Smooth muscle cell (in vitro differentiated cells): ENCODE measurements at regions not wholly inside any gene's neighbourhood (a gene's known extent, or its start where the extent isn't known, plus 50 kb on each side); places are given as distances from the start of the nearest gene placed in this dataset.
A peak's percentile ranks its signal among the peaks of the same experiment; 100 is the strongest.
"Not testable (repeated sequence)": the region's sequence is repeated elsewhere in the genome, so short reads cannot be mapped to it uniquely, and the experiment has no call there.

Source experiments
- DNase-seq: peaks from one replicate; lab custom pipeline; 2025; ENCODE audit not compliant: unreplicated experiment; lab: John Stamatoyannopoulos, UW
- H2AFZ ChIP-seq: fragments of 200-600 bp; sonication (generic); 2 replicates; pipeline ENCODE4 v1.6.0; 2016; ENCODE audit warnings: antibody characterized with exemption, low read depth, mild to moderate bottlenecking
- H3F3A ChIP-seq: fragments of 200-600 bp; sonication (generic); 2 replicates; pipeline ENCODE4 v1.6.0; 2017; ENCODE audit warnings: antibody characterized with exemption, low read depth
- H3K27ac ChIP-seq: fragments of 200-600 bp; sonication (generic); 2 replicates; pipeline ENCODE4 v1.5.1; 2016; ENCODE audit warnings: low read depth, mild to moderate bottlenecking
- H3K27me3 ChIP-seq: fragments of 200-600 bp; sonication (generic); 2 replicates; pipeline ENCODE4 v1.6.1; 2016; ENCODE audit warnings: low read depth, mild to moderate bottlenecking
- H3K36me3 ChIP-seq: fragments of 200-600 bp; sonication (generic); 2 replicates; pipeline ENCODE4 v1.5.1; 2016; ENCODE audit warnings: low read depth
- H3K4me1 ChIP-seq: fragments of 200-600 bp; sonication (generic); 2 replicates; pipeline ENCODE4 v1.5.1; 2016; ENCODE audit warnings: low read depth
- H3K4me2 ChIP-seq: fragments of 200-600 bp; sonication (generic); 2 replicates; pipeline ENCODE4 v1.6.0; 2016; ENCODE audit warnings: mild to moderate bottlenecking
- H3K4me3 ChIP-seq: fragments of 200-600 bp; sonication (generic); 2 replicates; pipeline ENCODE4 v1.5.1; 2016; ENCODE audit warnings: mild to moderate bottlenecking
- H3K79me2 ChIP-seq: fragments of 200-600 bp; sonication (generic); 2 replicates; pipeline ENCODE4 v1.6.0; 2016; ENCODE audit warnings: low read depth, mild to moderate bottlenecking
- H3K9ac ChIP-seq: fragments of 200-600 bp; sonication (generic); 2 replicates; pipeline ENCODE4 v1.6.0; 2016; ENCODE audit warnings: low read depth
- H3K9me3 ChIP-seq: fragments of 200-600 bp; sonication (generic); replicated peaks from 2 replicates; pipeline ENCODE4 v1.5.1; 2016; ENCODE audit warnings: low read depth
- H4K20me1 ChIP-seq: fragments of 200-600 bp; sonication (generic); 2 replicates; pipeline ENCODE4 v1.6.0; 2016; ENCODE audit warnings: low read depth
- CTCF ChIP-seq: fragments of 200-600 bp; sonication (generic); IDR thresholded peaks from 2 replicates; pipeline ENCODE4 v1.5.1; 2017; ENCODE audit warnings: borderline replicate concordance, mild to moderate bottlenecking, antibody characterized with exemption; ENCODE audit not compliant: insufficient read depth, poor library complexity, severe bottlenecking
- WGBS: methylation state at CpG from one replicate; pipeline ENCODE4 v1.1.7; 2016; ENCODE audit warnings: low lambda C conversion rate; 5-methylcytosine and 5-hydroxymethylcytosine counted together

- Histone ChIP-seq H3K9me3 (no peaks in the 10 kb centered on the region), H3F3A (no peaks in the 10 kb centered on the region), H3K27ac (no peak overlapping the region), H3K4me2 (peak overlapping the region; percentile 74), H3K9ac (no peak overlapping the region), H3K36me3 (no peaks in the 10 kb centered on the region), H4K20me1 (no peaks in the 10 kb centered on the region), H3K27me3 (no peaks in the 10 kb centered on the region), H3K4me3 (no peak overlapping the region), H3K79me2 (no peaks in the 10 kb centered on the region), H3K4me1 (no peaks in the 10 kb centered on the region), H2AFZ (peak overlapping the region; percentile 25)
- DNase-seq = no peak
- WGBS = 18% methylated on average over 4 of the region's 4 CpGs
- TF ChIP-seq CTCF = no peak
These were observed 431.2 kb upstream of the GRAMD2B start for GRCh38 chr5:125992050-125992449.

DNA sequence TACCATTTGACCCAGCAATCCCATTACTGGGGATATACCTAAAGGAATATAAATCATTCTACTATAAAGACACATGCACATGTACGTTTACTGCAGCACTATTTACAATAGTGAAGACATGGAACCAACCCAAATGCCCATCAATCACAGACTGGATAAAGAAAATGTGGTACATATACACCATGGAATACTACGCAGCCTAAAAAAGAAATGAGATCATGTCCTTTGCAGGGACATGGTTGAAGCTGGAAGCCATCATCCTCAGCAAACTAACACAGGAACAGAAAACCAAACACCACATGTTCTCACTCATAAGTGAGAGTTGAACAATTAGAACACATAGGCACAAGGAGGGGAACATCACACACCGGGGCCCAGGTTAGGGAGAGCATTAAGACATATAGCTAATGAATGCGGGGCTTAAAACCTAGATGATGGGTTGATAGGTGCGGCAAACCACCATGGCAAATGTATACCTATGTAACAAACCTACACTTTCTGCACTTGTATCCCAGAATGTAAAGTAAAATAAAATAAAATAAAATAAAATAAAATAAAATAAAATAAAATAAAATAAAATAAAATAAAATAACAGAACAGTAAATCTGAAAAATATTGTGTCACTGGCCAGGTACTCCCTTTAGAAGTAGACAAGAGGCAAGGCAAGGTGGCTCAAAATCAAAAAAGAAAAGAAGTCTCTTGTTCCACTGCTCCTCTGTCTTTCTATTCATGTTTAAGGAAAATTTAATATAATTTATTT, 423.8 kb upstream of the GRAMD2B start:
- H3K9me3 ChIP-seq, H4K20me1 ChIP-seq, H3K4me3 ChIP-seq, H3K27me3 ChIP-seq, H3K4me2 ChIP-seq, H2AFZ ChIP-seq, H3K36me3 ChIP-seq, H3K79me2 ChIP-seq, H3K27ac ChIP-seq, DNase-seq, H3K9ac ChIP-seq: not testable (repeated sequence)
- WGBS = 96% methylated on average over 5 of the region's 5 CpGs
- Histone ChIP-seq H3K4me1 (peaks cover 14% of the 10 kb centered on the region), H3F3A (peaks cover 14% of the 10 kb centered on the region)

DNA sequence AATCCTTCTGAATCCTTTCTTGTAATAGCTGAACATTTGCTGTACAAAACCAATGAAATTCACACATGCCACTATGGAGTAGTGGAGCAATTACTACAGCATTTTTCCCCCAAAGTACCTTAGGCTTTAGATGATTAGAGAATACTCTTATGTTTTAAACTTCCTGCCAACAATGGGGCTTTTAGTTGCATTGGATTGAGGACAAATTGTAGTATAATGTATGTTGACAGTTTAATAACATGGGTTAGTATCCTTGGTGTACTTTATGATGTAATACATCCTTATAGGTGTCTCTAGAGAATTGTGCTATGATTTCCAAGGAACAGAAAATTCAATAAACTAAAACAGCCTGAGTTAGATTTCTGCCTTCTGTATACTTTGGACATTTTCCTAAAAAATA, 422.7 kb upstream of the GRAMD2B start:
- Histone ChIP-seq H3K4me2 (peak overlapping the region; percentile 12), H3K79me2 (no peaks in the 10 kb centered on the region), H3K27ac (no peak overlapping the region), H3K4me1 (peaks cover 14% of the 10 kb centered on the region), H3K9ac (no peak overlapping the region), H2AFZ (no peak overlapping the region), H3K9me3 (no peaks in the 10 kb centered on the region), H4K20me1 (no peaks in the 10 kb centered on the region), H3F3A (peaks cover 14% of the 10 kb centered on the region), H3K4me3 (no peak overlapping the region), H3K36me3 (no peaks in the 10 kb centered on the region), H3K27me3 (no peaks in the 10 kb centered on the region)
- no peak for DNase-seq
- no peak for TF ChIP-seq CTCF

DNA sequence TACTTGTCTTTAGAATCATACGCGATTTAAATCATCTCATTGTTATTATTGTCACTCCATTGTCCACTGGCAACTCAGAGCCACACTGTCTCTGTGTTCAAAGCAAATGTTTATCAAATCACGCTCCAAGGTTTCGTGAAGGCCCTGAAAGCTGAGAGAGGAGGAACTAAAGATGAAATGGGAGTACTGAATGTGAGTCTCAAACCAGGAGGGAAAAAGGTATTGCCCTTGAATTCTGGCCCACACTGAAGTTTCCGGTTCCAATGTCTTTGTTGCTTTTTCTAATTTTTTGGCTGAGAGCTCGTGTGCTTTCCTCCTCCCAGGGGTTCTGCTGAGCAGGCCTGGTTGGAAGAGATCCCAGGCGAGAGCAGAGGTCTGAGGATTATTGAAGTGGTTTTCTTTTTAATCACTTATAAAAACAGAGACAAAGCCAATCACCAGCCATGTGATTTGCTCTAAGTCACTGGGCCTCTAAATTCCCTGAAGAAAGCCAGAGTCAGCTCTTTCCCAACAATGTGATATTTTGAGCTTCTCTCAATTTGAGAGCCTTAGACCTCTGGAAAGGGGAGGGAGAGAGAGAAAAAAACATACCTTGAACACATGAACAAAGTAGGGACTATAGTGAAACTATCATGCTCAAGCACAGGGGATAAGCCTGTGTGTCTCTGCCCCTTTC, 420.8 kb upstream of the GRAMD2B start:
- Histone ChIP-seq H3K4me2 (peak overlapping the region; percentile 73), H3K27me3 (no peaks in the 10 kb centered on the region), H3K27ac (peak overlapping the region; percentile 80), H3K79me2 (no peaks in the 10 kb centered on the region), H3K9me3 (no peaks in the 10 kb centered on the region), H4K20me1 (no peaks in the 10 kb centered on the region), H3K9ac (peak overlapping the region; percentile 20), H2AFZ (peak overlapping the region; percentile 77), H3K36me3 (no peaks in the 10 kb centered on the region), H3K4me1 (peaks cover 14% of the 10 kb centered on the region), H3F3A (peaks cover 14% of the 10 kb centered on the region), H3K4me3 (no peak overlapping the region)
- WGBS = 57% methylated on average over 7 of the region's 7 CpGs
- TF ChIP-seq CTCF = no peak
- no peak for DNase-seq
